Astrocyte (in vitro differentiated cells and primary cell): ENCODE measurements at regions not wholly inside any gene's neighbourhood (a gene's known extent, or its start where the extent isn't known, plus 50 kb on each side); places are given as distances from the start of the nearest gene placed in this dataset.

ENCODE experiments used
- EZH2 ChIP-seq: IDR thresholded peaks from 2 replicates; pipeline ENCODE4 v1.6.1; 2012; ENCODE audit warnings: mild to moderate bottlenecking, low read length, inconsistent platforms; ENCODE audit not compliant: insufficient read depth
- TF ChIP-seq, protein P1 (sequence below): IDR thresholded peaks from 2 replicates; pipeline ENCODE4 v1.5.1; 2011; ENCODE audit warnings: low read depth, mild to moderate bottlenecking, inconsistent platforms, low read length, moderate library complexity; ENCODE audit not compliant: insufficient read depth

DNA sequence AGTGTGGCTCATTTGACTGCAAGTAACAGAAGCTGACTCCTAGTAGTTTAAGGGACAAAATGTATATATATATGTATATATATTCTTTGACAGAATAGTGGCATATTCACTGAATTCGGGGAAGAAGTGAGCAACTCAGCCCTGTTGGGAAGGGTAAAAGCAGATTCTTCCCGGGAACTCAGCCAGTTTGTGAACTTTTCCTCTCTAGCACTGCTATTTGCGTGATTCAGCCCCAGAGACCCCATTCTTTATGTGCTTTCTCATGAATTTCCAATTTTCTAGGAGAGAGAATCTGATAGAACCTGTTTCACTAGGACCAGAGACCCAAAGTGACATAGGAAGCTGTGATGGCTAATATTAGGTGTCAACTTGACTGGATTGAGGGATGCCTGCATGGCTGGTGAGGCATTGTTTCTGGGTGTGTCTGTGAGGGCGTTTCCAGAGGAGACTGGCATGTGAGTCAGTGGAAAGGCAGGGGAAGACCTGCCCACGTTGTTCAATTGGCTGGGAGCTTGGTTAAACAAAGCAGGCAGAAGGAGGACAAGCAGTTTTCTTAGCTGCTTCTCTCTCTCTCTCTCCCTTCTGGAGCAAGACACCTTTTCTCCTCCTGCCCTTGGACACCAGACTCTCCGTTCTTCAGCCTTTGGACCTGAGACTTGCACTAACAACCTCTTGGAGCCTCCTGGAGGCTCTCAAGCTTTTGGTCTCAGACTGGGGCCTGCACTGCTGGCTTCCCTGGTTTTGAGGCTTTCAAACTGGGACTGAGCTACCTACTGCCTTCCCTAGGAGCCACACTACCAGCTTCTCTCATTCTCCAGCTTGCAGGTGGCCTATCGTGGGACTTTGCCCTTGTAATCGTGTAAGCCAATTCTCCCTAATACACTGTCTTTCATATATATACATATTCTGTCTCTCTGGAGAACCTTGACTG, 93.4 kb upstream of the KCNK1 start:
- TF ChIP-seq, protein P1, sequence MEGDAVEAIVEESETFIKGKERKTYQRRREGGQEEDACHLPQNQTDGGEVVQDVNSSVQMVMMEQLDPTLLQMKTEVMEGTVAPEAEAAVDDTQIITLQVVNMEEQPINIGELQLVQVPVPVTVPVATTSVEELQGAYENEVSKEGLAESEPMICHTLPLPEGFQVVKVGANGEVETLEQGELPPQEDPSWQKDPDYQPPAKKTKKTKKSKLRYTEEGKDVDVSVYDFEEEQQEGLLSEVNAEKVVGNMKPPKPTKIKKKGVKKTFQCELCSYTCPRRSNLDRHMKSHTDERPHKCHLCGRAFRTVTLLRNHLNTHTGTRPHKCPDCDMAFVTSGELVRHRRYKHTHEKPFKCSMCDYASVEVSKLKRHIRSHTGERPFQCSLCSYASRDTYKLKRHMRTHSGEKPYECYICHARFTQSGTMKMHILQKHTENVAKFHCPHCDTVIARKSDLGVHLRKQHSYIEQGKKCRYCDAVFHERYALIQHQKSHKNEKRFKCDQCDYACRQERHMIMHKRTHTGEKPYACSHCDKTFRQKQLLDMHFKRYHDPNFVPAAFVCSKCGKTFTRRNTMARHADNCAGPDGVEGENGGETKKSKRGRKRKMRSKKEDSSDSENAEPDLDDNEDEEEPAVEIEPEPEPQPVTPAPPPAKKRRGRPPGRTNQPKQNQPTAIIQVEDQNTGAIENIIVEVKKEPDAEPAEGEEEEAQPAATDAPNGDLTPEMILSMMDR = no peak
- no peak for TF ChIP-seq EZH2
